ENCODE measurements at regions not wholly inside any gene's neighbourhood (a gene's known extent, or its start where the extent isn't known, plus 50 kb on each side); places are given as distances from the start of the nearest gene placed in this dataset.

DNA sequence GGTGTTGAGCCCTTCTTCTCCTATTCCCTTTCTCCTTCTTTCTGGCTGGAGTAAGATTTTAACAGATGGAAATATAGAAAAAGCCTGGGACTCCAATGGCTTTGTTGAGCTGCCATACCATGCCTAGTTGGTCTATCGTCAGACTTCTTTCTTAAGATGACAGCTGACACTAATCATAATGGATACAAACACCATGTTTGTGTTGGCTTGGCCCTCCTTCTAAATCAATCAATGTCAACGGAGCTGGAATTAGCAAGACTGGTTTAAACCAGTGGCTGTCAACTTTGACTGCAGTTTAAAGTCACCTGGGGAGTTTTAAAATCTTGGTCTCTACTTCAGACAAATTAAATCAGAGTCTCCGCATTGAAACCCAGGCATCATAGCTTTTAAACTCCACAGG is 264.5 kb upstream of the PRR16 start:
- Histone ChIP-seq H3K9me3 (no peaks in the 10 kb centered on the region), H3K4me3 (no peak overlapping the region), H3K36me3 (no peaks in the 10 kb centered on the region), H3K27ac (no peak overlapping the region), H3K4me1 (no peaks in the 10 kb centered on the region), H3K27me3 (no peaks in the 10 kb centered on the region)
- TF ChIP-seq, protein P1, sequence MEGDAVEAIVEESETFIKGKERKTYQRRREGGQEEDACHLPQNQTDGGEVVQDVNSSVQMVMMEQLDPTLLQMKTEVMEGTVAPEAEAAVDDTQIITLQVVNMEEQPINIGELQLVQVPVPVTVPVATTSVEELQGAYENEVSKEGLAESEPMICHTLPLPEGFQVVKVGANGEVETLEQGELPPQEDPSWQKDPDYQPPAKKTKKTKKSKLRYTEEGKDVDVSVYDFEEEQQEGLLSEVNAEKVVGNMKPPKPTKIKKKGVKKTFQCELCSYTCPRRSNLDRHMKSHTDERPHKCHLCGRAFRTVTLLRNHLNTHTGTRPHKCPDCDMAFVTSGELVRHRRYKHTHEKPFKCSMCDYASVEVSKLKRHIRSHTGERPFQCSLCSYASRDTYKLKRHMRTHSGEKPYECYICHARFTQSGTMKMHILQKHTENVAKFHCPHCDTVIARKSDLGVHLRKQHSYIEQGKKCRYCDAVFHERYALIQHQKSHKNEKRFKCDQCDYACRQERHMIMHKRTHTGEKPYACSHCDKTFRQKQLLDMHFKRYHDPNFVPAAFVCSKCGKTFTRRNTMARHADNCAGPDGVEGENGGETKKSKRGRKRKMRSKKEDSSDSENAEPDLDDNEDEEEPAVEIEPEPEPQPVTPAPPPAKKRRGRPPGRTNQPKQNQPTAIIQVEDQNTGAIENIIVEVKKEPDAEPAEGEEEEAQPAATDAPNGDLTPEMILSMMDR (IDR thresholded peaks at IDR 0.05): no peak
- TF ChIP-seq POLR2A (IDR thresholded peaks at IDR 0.05) (no peak), EP300 (IDR thresholded peaks at IDR 0.05) (no peak)
- DNase-seq (ENCODE audit: low spot score in 2 of 2): no peak
- WGBS, 2 donors: 42 to 54% methylated on average over 3 of the region's 3 CpGs

DNA sequence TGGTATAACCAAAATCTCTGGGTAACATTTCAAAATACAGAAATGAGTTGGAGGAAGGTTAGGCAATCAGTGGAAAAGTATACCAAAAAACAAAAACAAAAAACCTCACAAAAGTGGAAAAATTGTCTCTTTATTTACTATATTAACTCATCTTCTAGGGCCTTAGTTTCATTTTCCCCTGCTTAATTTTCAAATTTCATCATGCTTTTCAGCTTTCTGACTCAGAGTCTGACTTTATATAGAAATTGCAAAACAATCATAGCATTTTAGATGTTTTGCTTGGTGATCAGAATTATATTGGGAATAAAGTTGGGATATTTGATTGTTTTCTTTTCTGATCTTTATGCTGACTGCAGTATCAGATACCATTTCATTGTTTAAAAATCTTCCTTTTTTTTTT is 257.0 kb upstream of the PRR16 start:
- Histone ChIP-seq H3K27me3 (no peaks in the 10 kb centered on the region), H3K9me3 (no peaks in the 10 kb centered on the region), H3K4me3 (no peak overlapping the region), H3K4me1 (no peaks in the 10 kb centered on the region), H3K36me3 (no peaks in the 10 kb centered on the region), H3K27ac (no peak overlapping the region)
- no peak for DNase-seq (ENCODE audit: low spot score in 2 of 2)
- TF ChIP-seq, protein P1 (IDR thresholded peaks at IDR 0.05): no peak
- TF ChIP-seq EP300 (IDR thresholded peaks at IDR 0.05) (no peak), POLR2A (IDR thresholded peaks at IDR 0.05) (no peak)

DNA sequence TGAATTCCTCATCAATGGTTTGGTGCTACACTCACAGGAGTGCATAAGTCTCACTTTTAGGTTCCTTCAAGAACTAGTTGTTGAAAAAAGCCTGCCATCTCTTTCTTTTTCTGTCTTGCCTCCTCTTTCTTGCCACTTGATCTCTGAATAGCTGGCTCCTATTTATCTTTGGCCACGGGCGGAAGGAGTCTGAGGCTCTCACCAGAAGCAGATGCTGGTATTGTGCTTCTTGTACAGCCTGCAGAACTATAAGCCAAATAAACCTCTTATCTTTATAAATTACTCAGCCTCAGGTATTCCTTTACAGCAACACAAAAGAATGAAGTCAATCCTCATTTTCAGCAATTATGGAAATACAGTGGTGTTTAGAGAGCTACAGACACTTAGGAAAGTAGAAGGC is 247.1 kb upstream of the PRR16 start:
- Histone ChIP-seq H3K4me3 (no peak overlapping the region), H3K9me3 (no peaks in the 10 kb centered on the region), H3K27me3 (no peaks in the 10 kb centered on the region), H3K4me1 (no peaks in the 10 kb centered on the region), H3K27ac (no peak overlapping the region), H3K36me3 (no peaks in the 10 kb centered on the region)
- TF ChIP-seq POLR2A (IDR thresholded peaks at IDR 0.05) (no peak), EP300 (IDR thresholded peaks at IDR 0.05) (no peak)
- TF ChIP-seq, protein P1 (IDR thresholded peaks at IDR 0.05): no peak
- 84 to 93% methylated on average over 2 of the region's 2 CpGs for WGBS, 2 donors
- no peak for DNase-seq (ENCODE audit: low spot score in 2 of 2)

DNA sequence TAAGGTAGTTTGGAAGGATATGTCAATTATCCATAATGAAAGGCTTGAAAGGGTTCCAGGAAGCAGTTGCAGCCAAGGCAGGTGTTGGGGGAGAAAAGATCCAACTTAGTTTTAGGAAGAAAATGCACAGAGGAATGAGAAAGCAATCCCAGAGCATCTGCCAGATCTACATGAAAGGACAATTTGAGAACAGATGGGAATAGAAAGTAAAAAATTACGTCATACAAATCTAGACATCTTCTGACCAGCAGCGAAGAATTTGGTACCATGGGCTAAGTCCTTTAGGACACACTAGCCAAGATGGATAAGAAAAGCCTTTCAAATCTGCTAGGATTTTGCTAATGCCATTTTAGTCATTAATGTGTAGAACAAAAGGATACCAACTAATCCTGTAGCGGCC is 244.1 kb upstream of the PRR16 start:
- H3K27me3 ChIP-seq: no peaks in the 10 kb centered on the region
- no peaks in the 10 kb centered on the region for H3K4me1 ChIP-seq
- WGBS, 2 donors: 89 to 95% methylated on average over 3 of the region's 3 CpGs

DNA sequence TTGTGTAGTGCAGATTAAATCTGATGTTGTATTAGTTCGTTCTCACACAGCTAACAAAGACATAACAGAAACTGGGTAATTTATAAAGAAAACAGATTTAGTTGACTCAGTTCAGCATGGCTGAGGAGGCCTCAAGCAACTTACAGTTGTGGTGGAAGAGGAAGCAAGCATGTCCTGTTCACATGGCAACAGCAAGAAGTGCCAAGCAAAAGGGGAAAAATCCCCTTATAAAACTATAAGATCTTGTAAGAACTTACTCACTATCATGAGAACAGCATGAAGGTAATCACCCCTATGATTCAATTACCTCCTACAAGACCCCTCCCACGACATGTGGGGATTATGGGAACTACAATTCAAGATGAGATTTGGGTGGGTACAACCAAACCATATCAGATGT is 238.6 kb upstream of the PRR16 start:
- no peak overlapping the region for H3K27ac ChIP-seq
- H3K9me3 ChIP-seq: no peaks in the 10 kb centered on the region
- WGBS, 2 donors: 66 to 80% methylated on average over 2 of the region's 2 CpGs
- TF ChIP-seq, protein P1 (IDR thresholded peaks at IDR 0.05): no peak
- no peaks in the 10 kb centered on the region for H3K4me1 ChIP-seq
- no peaks in the 10 kb centered on the region for H3K27me3 ChIP-seq
- no peak overlapping the region for H3K4me3 ChIP-seq
- DNase-seq (ENCODE audit: low spot score in 2 of 2): no peak
- no peaks in the 10 kb centered on the region for H3K36me3 ChIP-seq

More for the DNA sequence above, 244.1 kb upstream of the PRR16 start:
- H3K4me3 ChIP-seq: no peak overlapping the region
- H3K9me3 ChIP-seq: no peaks in the 10 kb centered on the region
- no peak for DNase-seq (ENCODE audit: low spot score in 2 of 2)
- TF ChIP-seq, protein P1 (IDR thresholded peaks at IDR 0.05): no peak
- TF ChIP-seq POLR2A (IDR thresholded peaks at IDR 0.05) (no peak), EP300 (IDR thresholded peaks at IDR 0.05) (no peak)
- no peak overlapping the region for H3K27ac ChIP-seq
- H3K36me3 ChIP-seq: no peaks in the 10 kb centered on the region

Measured in tibial nerve (tissue), 4 donors.